AG09319 (cell line): ENCODE measurements at regions not wholly inside any gene's neighbourhood (a gene's known extent, or its start where the extent isn't known, plus 50 kb on each side); places are given as distances from the start of the nearest gene placed in this dataset.
A peak's percentile ranks its signal among the peaks of the same experiment; 100 is the strongest.

Experiments
- DNase-seq: peaks from one replicate; pipeline ENCODE4 v3.0.0-alpha.2; 2010; ENCODE audit warnings: low read depth; ENCODE audit errors: extremely low read depth
- TF ChIP-seq, protein P1 (sequence below): IDR thresholded peaks from 2 replicates; pipeline ENCODE4 v1.5.1; 2011; ENCODE audit warnings: low read depth, mild to moderate bottlenecking, inconsistent platforms, low read length, moderate library complexity

- DNase-seq: no peak
Measured at GRCh38 chr10:35745617-35746403, 103.7 kb upstream of the FZD8 start.

DNA sequence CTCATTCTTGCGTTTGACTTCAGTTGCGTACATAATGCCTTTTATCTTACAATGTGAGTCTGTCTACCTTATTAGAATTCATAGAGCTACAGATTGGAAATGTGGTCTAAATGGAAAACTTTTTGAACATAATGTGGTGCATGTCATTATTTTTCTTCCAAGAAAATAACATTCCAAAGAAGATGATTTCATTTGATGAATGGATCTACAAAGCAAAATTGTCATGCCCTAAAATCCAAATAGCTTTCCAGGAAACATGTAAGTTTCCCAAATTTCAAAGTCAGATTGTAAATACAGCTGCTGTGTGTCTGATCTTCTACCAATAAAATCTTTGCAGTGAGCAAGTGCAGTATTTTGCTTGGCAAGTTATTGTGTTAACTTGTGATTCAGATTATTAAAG is 101.8 kb upstream of the FZD8 start:
- TF ChIP-seq, protein P1, sequence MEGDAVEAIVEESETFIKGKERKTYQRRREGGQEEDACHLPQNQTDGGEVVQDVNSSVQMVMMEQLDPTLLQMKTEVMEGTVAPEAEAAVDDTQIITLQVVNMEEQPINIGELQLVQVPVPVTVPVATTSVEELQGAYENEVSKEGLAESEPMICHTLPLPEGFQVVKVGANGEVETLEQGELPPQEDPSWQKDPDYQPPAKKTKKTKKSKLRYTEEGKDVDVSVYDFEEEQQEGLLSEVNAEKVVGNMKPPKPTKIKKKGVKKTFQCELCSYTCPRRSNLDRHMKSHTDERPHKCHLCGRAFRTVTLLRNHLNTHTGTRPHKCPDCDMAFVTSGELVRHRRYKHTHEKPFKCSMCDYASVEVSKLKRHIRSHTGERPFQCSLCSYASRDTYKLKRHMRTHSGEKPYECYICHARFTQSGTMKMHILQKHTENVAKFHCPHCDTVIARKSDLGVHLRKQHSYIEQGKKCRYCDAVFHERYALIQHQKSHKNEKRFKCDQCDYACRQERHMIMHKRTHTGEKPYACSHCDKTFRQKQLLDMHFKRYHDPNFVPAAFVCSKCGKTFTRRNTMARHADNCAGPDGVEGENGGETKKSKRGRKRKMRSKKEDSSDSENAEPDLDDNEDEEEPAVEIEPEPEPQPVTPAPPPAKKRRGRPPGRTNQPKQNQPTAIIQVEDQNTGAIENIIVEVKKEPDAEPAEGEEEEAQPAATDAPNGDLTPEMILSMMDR: no peak
- DNase-seq: no peak

More at GRCh38 chr10:35745617-35746403, 103.7 kb upstream of the FZD8 start:
- TF ChIP-seq, protein P1: no peak

DNA sequence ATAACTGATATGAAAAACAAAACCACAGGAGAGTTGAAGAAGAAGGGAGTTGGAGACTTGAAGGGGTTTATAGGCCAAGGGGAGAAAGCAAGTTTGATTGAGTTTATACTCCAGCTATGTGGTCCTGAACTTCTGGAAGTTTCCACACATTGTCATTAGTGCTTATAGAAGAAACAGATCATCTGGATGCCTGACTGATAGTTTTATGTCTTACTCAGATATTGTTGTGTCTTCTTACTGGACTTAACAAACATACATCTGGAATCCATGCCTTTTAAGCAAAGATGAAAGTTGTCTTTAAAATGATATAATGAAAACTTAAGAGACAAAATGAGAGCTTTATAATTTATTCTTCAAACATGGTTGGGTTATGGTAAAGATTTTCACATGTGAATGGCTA is 101.3 kb upstream of the FZD8 start:
- TF ChIP-seq, protein P1: no peak

GRCh38 chr10:35739998-35740397 is 97.9 kb upstream of the FZD8 start:
- no peak for DNase-seq
- TF ChIP-seq, protein P1: no peak

More for the DNA sequence above, 101.3 kb upstream of the FZD8 start:
- no peak for DNase-seq

GRCh38 chr10:35735412-35735811 is 93.3 kb upstream of the FZD8 start:
- TF ChIP-seq, protein P1: no peak
- DNase-seq: peak; percentile 8

- TF ChIP-seq, protein P1: no peak
- DNase-seq: no peak
Measured at GRCh38 chr10:35731828-35732227, 89.7 kb upstream of the FZD8 start.

GRCh38 chr10:35728341-35728740 is 86.2 kb upstream of the FZD8 start:
- DNase-seq: no peak
- TF ChIP-seq, protein P1: no peak
